H9 (cell line): ENCODE measurements at regions not wholly inside any gene's neighbourhood (a gene's known extent, or its start where the extent isn't known, plus 50 kb on each side); places are given as distances from the start of the nearest gene placed in this dataset.

Experiments used
- DNase-seq: peaks from one replicate; pipeline ENCODE4 v3.0.0-alpha.2; 2017
- H2AFZ ChIP-seq: one replicate; pipeline ENCODE4 v1.6.1; 2013; ENCODE audit warnings: mild to moderate bottlenecking, low read length, control low read depth, moderate library complexity
- H2AK5ac ChIP-seq: 2 replicates; pipeline ENCODE4 v1.6.1; 2013; ENCODE audit warnings: low read length, control low read depth, mixed read lengths; ENCODE audit not compliant: insufficient read length
- H2BK120ac ChIP-seq: one replicate; pipeline ENCODE4 v1.6.1; 2013; ENCODE audit warnings: low read depth, mild to moderate bottlenecking, low read length, control low read depth, inconsistent platforms; ENCODE audit not compliant: poor library complexity, severe bottlenecking
- H2BK12ac ChIP-seq: 2 replicates; pipeline ENCODE4 v1.6.1; 2013; ENCODE audit warnings: low read length, control low read depth, mixed read lengths, low read depth; ENCODE audit not compliant: insufficient read length
- H2BK15ac ChIP-seq: 2 replicates; pipeline ENCODE4 v1.6.1; 2013; ENCODE audit warnings: low read depth, low read length, control low read depth
- H2BK20ac ChIP-seq: one replicate; pipeline ENCODE4 v1.6.1; 2013; ENCODE audit warnings: low read depth, mild to moderate bottlenecking, low read length, control low read depth, inconsistent platforms; ENCODE audit not compliant: poor library complexity, severe bottlenecking
- H2BK5ac ChIP-seq: 2 replicates; pipeline ENCODE4 v1.6.1; 2013; ENCODE audit warnings: low read length, control low read depth, mixed read lengths; ENCODE audit not compliant: insufficient read length
- H3K14ac ChIP-seq: 2 replicates; pipeline ENCODE4 v1.6.1; 2013; ENCODE audit warnings: low read length, control low read depth; ENCODE audit not compliant: insufficient read depth
- H3K18ac ChIP-seq: 2 replicates; pipeline ENCODE4 v1.6.1; 2013; ENCODE audit warnings: low read depth, mild to moderate bottlenecking, mixed read lengths, low read length, control low read depth; ENCODE audit not compliant: insufficient read length
- H3K23ac ChIP-seq: 2 replicates; pipeline ENCODE4 v1.6.1; 2013; ENCODE audit warnings: low read length, control low read depth, mixed read lengths, low read depth; ENCODE audit not compliant: insufficient read length
- H3K23me2 ChIP-seq: 2 replicates; pipeline ENCODE4 v1.6.1; 2013; ENCODE audit warnings: low read depth, mild to moderate bottlenecking, mixed read lengths, low read length, control low read depth; ENCODE audit not compliant: insufficient read length, poor library complexity, severe bottlenecking
- H3K27ac ChIP-seq: 2 replicates; pipeline ENCODE4 v1.5.1; 2013; ENCODE audit warnings: low read length, control low read depth, mixed read lengths, low read depth; ENCODE audit not compliant: insufficient read length
- H3K27me3 ChIP-seq: 2 replicates; pipeline ENCODE4 v1.6.1; 2013; ENCODE audit warnings: low read length, control low read depth, inconsistent platforms; ENCODE audit not compliant: insufficient read depth
- H3K4ac ChIP-seq: 2 replicates; pipeline ENCODE4 v1.6.1; 2013; ENCODE audit warnings: low read depth, mild to moderate bottlenecking, control low read depth, inconsistent platforms, low read length, moderate library complexity
- H3K4me1 ChIP-seq: 2 replicates; pipeline ENCODE4 v1.6.1; 2013; ENCODE audit warnings: low read length, control low read depth, inconsistent platforms; ENCODE audit not compliant: insufficient read depth
- H3K4me2 ChIP-seq: 2 replicates; pipeline ENCODE4 v1.6.1; 2013; ENCODE audit warnings: low read length, control low read depth, mixed read lengths; ENCODE audit not compliant: insufficient read length, insufficient read depth
- H3K56ac ChIP-seq: 2 replicates; pipeline ENCODE4 v1.6.1; 2013; ENCODE audit warnings: low read depth, mild to moderate bottlenecking, mixed read lengths, low read length, control low read depth; ENCODE audit not compliant: insufficient read length
- H3K79me1 ChIP-seq: 2 replicates; pipeline ENCODE4 v1.6.1; 2013; ENCODE audit warnings: low read depth, mild to moderate bottlenecking, moderate library complexity, low read length, control low read depth, inconsistent platforms; ENCODE audit not compliant: insufficient read depth, poor library complexity, severe bottlenecking
- H3K79me2 ChIP-seq: 2 replicates; pipeline ENCODE4 v1.6.1; 2013; ENCODE audit warnings: low read length, control low read depth, inconsistent platforms; ENCODE audit not compliant: insufficient read depth
- H3K9ac ChIP-seq: 2 replicates; pipeline ENCODE4 v1.6.1; 2013; ENCODE audit warnings: low read length, control low read depth, mixed read lengths; ENCODE audit not compliant: insufficient read length; ENCODE audit errors: extremely low read depth
- H3K9me3 ChIP-seq: one replicate; pipeline ENCODE4 v1.6.1; 2013; ENCODE audit warnings: low read depth, low read length, inconsistent platforms; ENCODE audit not compliant: control insufficient read depth
- H3T11ph ChIP-seq: one replicate; pipeline ENCODE4 v1.6.1; 2013; ENCODE audit warnings: mild to moderate bottlenecking, low read length, control low read depth, inconsistent platforms
- H4K20me1 ChIP-seq: one replicate; pipeline ENCODE4 v1.6.1; 2013; ENCODE audit not compliant: control insufficient read depth, insufficient read length, insufficient read depth
- H4K5ac ChIP-seq: 2 replicates; pipeline ENCODE4 v1.6.1; 2013; ENCODE audit warnings: low read depth, mild to moderate bottlenecking, mixed read lengths, low read length, control low read depth; ENCODE audit not compliant: insufficient read length
- H4K8ac ChIP-seq: replicated peaks from 2 replicates; pipeline ENCODE4 v1.6.1; 2013; ENCODE audit warnings: low read length, control low read depth, mixed read lengths, low read depth; ENCODE audit not compliant: insufficient read length
- H4K91ac ChIP-seq: 2 replicates; pipeline ENCODE4 v1.6.1; 2013; ENCODE audit warnings: low read depth, mild to moderate bottlenecking, moderate library complexity, mixed read lengths, low read length, control low read depth; ENCODE audit not compliant: insufficient read length
- H3K27ac Mint-ChIP-seq, 3 experiments: 2 replicates in 2 of 3; 3 replicates in 1 of 3; pipeline ENCODE4 v1.8.0; 2020 to 2021; ENCODE audit warnings: mixed read lengths in 3 of 3, mild to moderate bottlenecking in 1 of 3, moderate library complexity in 1 of 3
- H3K27me3 Mint-ChIP-seq: 2 replicates; pipeline ENCODE4 v1.8.0; 2021; ENCODE audit warnings: low read depth, mild to moderate bottlenecking, moderate library complexity, mixed read lengths
- H3K36me3 Mint-ChIP-seq, 3 experiments: 2 replicates in 2 of 3; 3 replicates in 1 of 3; pipeline ENCODE4 v1.8.0; 2020 to 2021; ENCODE audit warnings: low read depth in 3 of 3, mixed read lengths in 3 of 3; ENCODE audit not compliant: insufficient read depth in 1 of 3
- H3K4me1 Mint-ChIP-seq, 2 experiments: 2 replicates each; pipeline ENCODE4 v1.8.0; 2020; ENCODE audit warnings: mixed read lengths in 2 of 2
- H3K4me3 Mint-ChIP-seq, 2 experiments: 2 replicates in 1 of 2; 3 replicates in 1 of 2; pipeline ENCODE4 v1.8.0; 2020 to 2021; ENCODE audit warnings: mild to moderate bottlenecking in 2 of 2, mixed read lengths in 2 of 2, moderate library complexity in 1 of 2
- H3K9me3 Mint-ChIP-seq, 2 experiments: 2 replicates in 1 of 2; 3 replicates in 1 of 2; pipeline ENCODE4 v1.8.0; 2020; ENCODE audit warnings: mild to moderate bottlenecking in 2 of 2, mixed read lengths in 2 of 2, moderate library complexity in 1 of 2
- WGBS: extraction: QIAGEN DNeasy Blood & Tissue Kit; methylation state at CpG from one replicate; pipeline ENCODE4 v1.1.7; 2013; ENCODE audit warnings: missing lambda C conversion rate, low lambda C conversion rate, mixed read lengths; ENCODE audit not compliant: insufficient read length; ENCODE audit errors: extremely low coverage; 5-methylcytosine and 5-hydroxymethylcytosine counted together
- TF ChIP-seq, protein P1 (sequence below): fragments of 200-600 bp; sonication (generic); conservative IDR thresholded peaks from 3 replicates; pipeline ENCODE4 v1.8.0; 2021; ENCODE audit warnings: antibody characterized with exemption, mild to moderate bottlenecking

- Histone ChIP-seq H2BK15ac (no peak overlapping the region), H2BK120ac (no peak overlapping the region), H3K14ac (no peak overlapping the region), H3T11ph (no peak overlapping the region), H3K79me2 (no peaks in the 10 kb centered on the region), H3K18ac (no peak overlapping the region), H3K9ac (no peak overlapping the region), H3K27me3 (no peaks in the 10 kb centered on the region), H3K9me3 (no peaks in the 10 kb centered on the region), H2BK20ac (no peak overlapping the region), H2BK5ac (no peak overlapping the region), H2AK5ac (no peak overlapping the region), H4K5ac (no peak overlapping the region), H2AFZ (no peak overlapping the region), H3K4me2 (no peak overlapping the region), H3K23ac (no peak overlapping the region), H4K91ac (no peak overlapping the region), H4K20me1 (no peaks in the 10 kb centered on the region), H3K27ac (no peak overlapping the region), H3K23me2 (no peaks in the 10 kb centered on the region), H2BK12ac (no peak overlapping the region), H3K79me1 (no peaks in the 10 kb centered on the region), H3K56ac (no peak overlapping the region), H3K4me1 (no peaks in the 10 kb centered on the region; the same call in 1 of the 2 replicates), H3K4ac (no peak overlapping the region), H4K8ac (no peak overlapping the region)
- Mint-ChIP-seq H3K4me1 (peaks cover 21 to 27% of the 10 kb centered on the region in 2 experiments), H3K36me3 (no peaks in the 10 kb centered on the region), H3K9me3 (no peaks in the 10 kb centered on the region), H3K27me3 (no peaks in the 10 kb centered on the region), H3K27ac (no peak overlapping the region), H3K4me3 (no peak overlapping the region)
- no peak for DNase-seq
- TF ChIP-seq, protein P1, sequence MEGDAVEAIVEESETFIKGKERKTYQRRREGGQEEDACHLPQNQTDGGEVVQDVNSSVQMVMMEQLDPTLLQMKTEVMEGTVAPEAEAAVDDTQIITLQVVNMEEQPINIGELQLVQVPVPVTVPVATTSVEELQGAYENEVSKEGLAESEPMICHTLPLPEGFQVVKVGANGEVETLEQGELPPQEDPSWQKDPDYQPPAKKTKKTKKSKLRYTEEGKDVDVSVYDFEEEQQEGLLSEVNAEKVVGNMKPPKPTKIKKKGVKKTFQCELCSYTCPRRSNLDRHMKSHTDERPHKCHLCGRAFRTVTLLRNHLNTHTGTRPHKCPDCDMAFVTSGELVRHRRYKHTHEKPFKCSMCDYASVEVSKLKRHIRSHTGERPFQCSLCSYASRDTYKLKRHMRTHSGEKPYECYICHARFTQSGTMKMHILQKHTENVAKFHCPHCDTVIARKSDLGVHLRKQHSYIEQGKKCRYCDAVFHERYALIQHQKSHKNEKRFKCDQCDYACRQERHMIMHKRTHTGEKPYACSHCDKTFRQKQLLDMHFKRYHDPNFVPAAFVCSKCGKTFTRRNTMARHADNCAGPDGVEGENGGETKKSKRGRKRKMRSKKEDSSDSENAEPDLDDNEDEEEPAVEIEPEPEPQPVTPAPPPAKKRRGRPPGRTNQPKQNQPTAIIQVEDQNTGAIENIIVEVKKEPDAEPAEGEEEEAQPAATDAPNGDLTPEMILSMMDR, result no peak
- no CpG with 5 or more reads among the region's 5 CpGs for WGBS
These were observed 127.9 kb downstream of the PTCSC3 start for GRCh38 chr14:36048667-36049066.
